ENCODE measurements at regions not wholly inside any gene's neighbourhood (a gene's known extent, or its start where the extent isn't known, plus 50 kb on each side); places are given as distances from the start of the nearest gene placed in this dataset.

DNA sequence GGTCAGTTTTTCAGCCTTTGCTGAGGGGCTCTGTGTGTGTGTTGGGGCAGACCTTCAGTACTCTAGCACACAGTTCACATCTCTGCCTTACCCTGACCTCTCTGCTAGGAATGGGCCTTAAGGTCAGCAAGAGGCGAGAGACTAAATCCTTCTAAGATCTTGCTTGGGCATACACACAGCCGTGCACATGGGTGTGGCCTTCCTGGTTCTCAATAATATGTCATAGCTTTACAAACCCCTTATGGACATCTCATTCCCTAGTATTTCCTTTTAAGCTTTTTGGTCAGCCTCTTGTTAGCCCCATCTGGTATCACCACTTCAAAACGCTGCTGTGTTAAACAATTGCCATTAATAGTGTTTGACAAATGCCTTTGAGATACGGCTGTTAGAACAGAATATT, 69.4 kb upstream of the SPATA13 start:
- Mint-ChIP-seq H3K36me3 (no peaks in the 10 kb centered on the region), H3K4me1 (peaks cover 11% of the 10 kb centered on the region), H3K27ac (no peak overlapping the region), H3K9me3 (peaks cover 6% of the 10 kb centered on the region), H3K27me3 (ENCODE audit: low read depth) (peaks cover 4% of the 10 kb centered on the region), H3K4me3 (no peak overlapping the region)
- no peak for DNase-seq (ENCODE audit: low spot score in 2 of 2, unreplicated experiment in 2 of 2)
- TF ChIP-seq, protein P1, sequence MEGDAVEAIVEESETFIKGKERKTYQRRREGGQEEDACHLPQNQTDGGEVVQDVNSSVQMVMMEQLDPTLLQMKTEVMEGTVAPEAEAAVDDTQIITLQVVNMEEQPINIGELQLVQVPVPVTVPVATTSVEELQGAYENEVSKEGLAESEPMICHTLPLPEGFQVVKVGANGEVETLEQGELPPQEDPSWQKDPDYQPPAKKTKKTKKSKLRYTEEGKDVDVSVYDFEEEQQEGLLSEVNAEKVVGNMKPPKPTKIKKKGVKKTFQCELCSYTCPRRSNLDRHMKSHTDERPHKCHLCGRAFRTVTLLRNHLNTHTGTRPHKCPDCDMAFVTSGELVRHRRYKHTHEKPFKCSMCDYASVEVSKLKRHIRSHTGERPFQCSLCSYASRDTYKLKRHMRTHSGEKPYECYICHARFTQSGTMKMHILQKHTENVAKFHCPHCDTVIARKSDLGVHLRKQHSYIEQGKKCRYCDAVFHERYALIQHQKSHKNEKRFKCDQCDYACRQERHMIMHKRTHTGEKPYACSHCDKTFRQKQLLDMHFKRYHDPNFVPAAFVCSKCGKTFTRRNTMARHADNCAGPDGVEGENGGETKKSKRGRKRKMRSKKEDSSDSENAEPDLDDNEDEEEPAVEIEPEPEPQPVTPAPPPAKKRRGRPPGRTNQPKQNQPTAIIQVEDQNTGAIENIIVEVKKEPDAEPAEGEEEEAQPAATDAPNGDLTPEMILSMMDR (IDR thresholded peaks at IDR 0.05; ENCODE audit: unreplicated experiment), result no peak

DNA sequence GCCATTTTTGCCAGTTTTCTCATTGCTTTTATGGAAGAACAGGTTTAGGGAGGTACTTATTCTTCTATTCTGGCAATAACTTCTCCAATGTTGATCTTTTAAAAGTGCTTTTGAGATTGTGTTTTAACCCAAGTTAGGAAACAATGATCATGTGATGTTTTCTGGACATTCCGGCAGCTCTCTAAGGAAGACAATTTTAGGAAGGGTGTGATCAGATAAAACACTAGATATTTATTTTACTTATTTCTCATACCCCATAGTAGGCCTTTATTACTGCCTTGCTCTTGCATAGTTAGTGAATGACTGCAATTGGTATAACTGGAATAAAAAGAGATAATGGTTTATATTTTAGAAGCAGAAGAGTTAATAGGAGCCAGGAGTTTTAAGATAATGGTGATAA, 68.4 kb upstream of the SPATA13 start:
- no peak for DNase-seq (ENCODE audit: low spot score in 2 of 2, unreplicated experiment in 2 of 2)
- H3K4me3 Mint-ChIP-seq, result no peak overlapping the region
- H3K27me3 Mint-ChIP-seq (ENCODE audit: low read depth), result no peaks in the 10 kb centered on the region
- H3K4me1 Mint-ChIP-seq, result peaks cover 5% of the 10 kb centered on the region
- TF ChIP-seq, protein P1 (IDR thresholded peaks at IDR 0.05; ENCODE audit: unreplicated experiment), result no peak
- H3K9me3 Mint-ChIP-seq, result peaks cover 6% of the 10 kb centered on the region
- H3K27ac Mint-ChIP-seq, result no peak overlapping the region
- no peaks in the 10 kb centered on the region for H3K36me3 Mint-ChIP-seq

DNA sequence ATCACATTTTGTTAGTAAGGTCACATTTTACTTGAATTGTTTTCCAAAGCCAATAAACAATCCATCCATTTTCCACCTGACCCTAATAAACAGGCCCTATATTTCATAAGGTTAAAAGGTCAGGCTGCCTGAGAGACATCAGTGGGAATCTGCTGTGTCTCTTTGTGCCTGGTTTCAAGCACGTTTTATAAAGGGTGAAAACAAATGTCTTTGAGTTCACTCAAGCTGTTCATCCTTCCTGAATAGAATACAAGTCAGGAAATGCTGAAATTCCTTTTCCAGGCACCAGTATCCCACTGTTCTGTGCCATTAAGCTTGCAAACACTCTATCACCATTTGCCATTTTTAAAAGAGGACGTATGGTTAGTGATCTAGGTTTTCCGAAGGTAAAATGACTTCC, 67.5 kb upstream of the SPATA13 start:
- Mint-ChIP-seq H3K4me1 (no peaks in the 10 kb centered on the region), H3K4me3 (no peak overlapping the region), H3K9me3 (peaks cover 6% of the 10 kb centered on the region), H3K36me3 (no peaks in the 10 kb centered on the region), H3K27me3 (ENCODE audit: low read depth) (peaks cover 3% of the 10 kb centered on the region), H3K27ac (no peak overlapping the region)
- DNase-seq (ENCODE audit: low spot score in 2 of 2, unreplicated experiment in 2 of 2), result no peak
- TF ChIP-seq, protein P1 (IDR thresholded peaks at IDR 0.05; ENCODE audit: unreplicated experiment), result no peak

DNA sequence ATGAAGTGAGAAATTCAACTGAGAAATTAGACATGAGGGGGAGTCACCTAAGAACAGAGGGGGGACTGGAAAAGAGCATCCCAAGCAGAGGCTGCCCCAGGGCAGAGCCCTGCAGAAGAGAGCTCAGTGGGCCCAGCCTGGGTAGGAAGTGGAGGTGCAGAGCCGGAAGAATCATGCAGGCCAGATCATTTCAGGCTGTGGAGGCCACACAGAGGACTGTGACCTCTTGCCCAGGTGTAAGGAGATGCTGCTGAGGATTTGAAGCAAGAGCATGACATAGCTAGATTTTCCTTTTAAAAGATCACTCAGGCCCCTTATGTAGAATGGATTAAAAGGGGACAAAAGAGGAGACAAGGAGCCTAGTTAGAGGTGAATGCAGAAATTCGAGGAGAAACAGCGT, 63.9 kb upstream of the SPATA13 start:
- Mint-ChIP-seq H3K9me3 (peaks cover 6% of the 10 kb centered on the region), H3K27me3 (ENCODE audit: low read depth) (peaks cover 5% of the 10 kb centered on the region), H3K4me3 (no peak overlapping the region), H3K36me3 (no peaks in the 10 kb centered on the region), H3K4me1 (no peaks in the 10 kb centered on the region), H3K27ac (no peak overlapping the region)
- no peak for DNase-seq (ENCODE audit: low spot score in 2 of 2, unreplicated experiment in 2 of 2)
- TF ChIP-seq, protein P1 (IDR thresholded peaks at IDR 0.05; ENCODE audit: unreplicated experiment), result no peak

GRCh38 chr13:24097064-24097463, 63.5 kb upstream of the SPATA13 start:
- no peak for DNase-seq (ENCODE audit: low spot score in 2 of 2, unreplicated experiment in 2 of 2)

More at GRCh38 chr13:24097064-24097463, 63.5 kb upstream of the SPATA13 start:
- Mint-ChIP-seq H3K4me1 (no peaks in the 10 kb centered on the region), H3K4me3 (no peak overlapping the region), H3K27me3 (ENCODE audit: low read depth) (peaks cover 5% of the 10 kb centered on the region), H3K9me3 (peaks cover 6% of the 10 kb centered on the region), H3K27ac (no peak overlapping the region), H3K36me3 (no peaks in the 10 kb centered on the region)
- TF ChIP-seq, protein P1 (IDR thresholded peaks at IDR 0.05; ENCODE audit: unreplicated experiment), result no peak
